Calu3 (cell line): ENCODE measurements at regions not wholly inside any gene's neighbourhood (a gene's known extent, or its start where the extent isn't known, plus 50 kb on each side); places are given as distances from the start of the nearest gene placed in this dataset.

Experiments used
- BruUV-seq: library from RNA; stranded (reverse); fragments of 400-500 nt; replicated peaks from 2 replicates; lab custom pipeline; 2021; lab: Mats Ljungman, UMichigan
- CTCF ChIA-PET: fragments of 300-600 bp; sonication (Branson Sonifier 250); formaldehyde crosslinking; loops from one replicate; lab custom pipeline; 2022; ENCODE audit warnings: antibody characterized with exemption; lab: Charles Lee
- DNase-seq: peaks from one replicate; pipeline ENCODE4 v3.0.0; 2022
- H3K27ac Mint-ChIP-seq: one replicate; pipeline ENCODE4 v1.8.0; 2022; ENCODE audit warnings: mixed read lengths; ENCODE audit not compliant: unreplicated experiment
- H3K27me3 Mint-ChIP-seq: one replicate; pipeline ENCODE4 v1.8.0; 2022; ENCODE audit warnings: mixed read lengths; ENCODE audit not compliant: unreplicated experiment
- H3K36me3 Mint-ChIP-seq: one replicate; pipeline ENCODE4 v1.8.0; 2022; ENCODE audit warnings: mild to moderate bottlenecking, moderate library complexity, mixed read lengths; ENCODE audit not compliant: insufficient read depth, unreplicated experiment
- H3K4me1 Mint-ChIP-seq: one replicate; pipeline ENCODE4 v1.8.0; 2022; ENCODE audit warnings: mild to moderate bottlenecking, low read depth, mixed read lengths; ENCODE audit not compliant: unreplicated experiment
- H3K4me3 Mint-ChIP-seq: one replicate; pipeline ENCODE4 v1.8.0; 2022; ENCODE audit warnings: mild to moderate bottlenecking, low read depth, moderate library complexity, mixed read lengths; ENCODE audit not compliant: unreplicated experiment
- H3K9me3 Mint-ChIP-seq: one replicate; pipeline ENCODE4 v1.8.0; 2022; ENCODE audit warnings: low read depth, mixed read lengths; ENCODE audit not compliant: unreplicated experiment
- CTCF ChIP-seq: fragments of 200-600 bp; IDR thresholded peaks from one replicate; pipeline ENCODE4 v1.8.0; 2022; ENCODE audit warnings: antibody characterized with exemption; ENCODE audit not compliant: unreplicated experiment
- intact Hi-C: fragments of 100-400 bp; cut with micrococcal nuclease; formaldehyde crosslinking; loops from one replicate; pipeline ENCODE4 v1.10.0; 2022; ENCODE audit not compliant: unreplicated experiment

DNA sequence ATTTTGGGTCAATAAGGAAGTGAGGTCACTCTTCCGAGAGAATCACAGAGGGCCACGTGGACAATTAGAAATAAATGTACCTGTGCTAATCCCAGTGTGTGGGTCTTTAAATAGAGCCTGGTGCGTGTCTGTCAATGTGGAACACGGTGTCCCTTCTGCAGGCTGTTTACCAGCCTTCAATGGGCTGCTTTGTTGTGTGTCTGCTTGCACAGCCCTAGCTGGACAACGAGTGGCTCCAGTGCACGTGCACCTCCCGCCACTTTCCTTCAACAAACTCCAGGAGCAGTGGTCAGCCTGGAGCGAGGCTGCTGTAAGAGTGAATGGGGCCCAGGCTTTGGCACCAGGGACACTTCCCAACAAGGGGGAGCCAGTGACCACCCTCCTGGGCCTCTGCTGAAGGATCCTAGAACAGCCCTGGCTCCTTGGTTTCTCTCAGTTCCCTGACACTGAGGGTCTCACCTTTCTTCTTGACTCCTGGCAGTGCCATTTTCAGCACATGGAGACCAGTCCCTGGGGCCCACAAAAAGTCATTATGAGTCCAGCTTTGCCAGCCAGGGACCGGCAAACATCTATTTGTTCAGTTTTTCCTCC is 76.1 kb downstream of the ISG20 start:
- no peaks in the 10 kb centered on the region for H3K36me3 Mint-ChIP-seq
- H3K27ac Mint-ChIP-seq, result no peak overlapping the region
- CTCF ChIA-PET, result no interaction called here
- DNase-seq, result no peak
- no peaks in the 10 kb centered on the region for H3K9me3 Mint-ChIP-seq
- peaks cover 89% of the 10 kb centered on the region for H3K27me3 Mint-ChIP-seq
- no peak overlapping the region for H3K4me3 Mint-ChIP-seq
- no peak for TF ChIP-seq CTCF
- H3K4me1 Mint-ChIP-seq, result no peaks in the 10 kb centered on the region
- BruUV-seq, result no TSS peak
- intact Hi-C loops, result no loop called here

DNA sequence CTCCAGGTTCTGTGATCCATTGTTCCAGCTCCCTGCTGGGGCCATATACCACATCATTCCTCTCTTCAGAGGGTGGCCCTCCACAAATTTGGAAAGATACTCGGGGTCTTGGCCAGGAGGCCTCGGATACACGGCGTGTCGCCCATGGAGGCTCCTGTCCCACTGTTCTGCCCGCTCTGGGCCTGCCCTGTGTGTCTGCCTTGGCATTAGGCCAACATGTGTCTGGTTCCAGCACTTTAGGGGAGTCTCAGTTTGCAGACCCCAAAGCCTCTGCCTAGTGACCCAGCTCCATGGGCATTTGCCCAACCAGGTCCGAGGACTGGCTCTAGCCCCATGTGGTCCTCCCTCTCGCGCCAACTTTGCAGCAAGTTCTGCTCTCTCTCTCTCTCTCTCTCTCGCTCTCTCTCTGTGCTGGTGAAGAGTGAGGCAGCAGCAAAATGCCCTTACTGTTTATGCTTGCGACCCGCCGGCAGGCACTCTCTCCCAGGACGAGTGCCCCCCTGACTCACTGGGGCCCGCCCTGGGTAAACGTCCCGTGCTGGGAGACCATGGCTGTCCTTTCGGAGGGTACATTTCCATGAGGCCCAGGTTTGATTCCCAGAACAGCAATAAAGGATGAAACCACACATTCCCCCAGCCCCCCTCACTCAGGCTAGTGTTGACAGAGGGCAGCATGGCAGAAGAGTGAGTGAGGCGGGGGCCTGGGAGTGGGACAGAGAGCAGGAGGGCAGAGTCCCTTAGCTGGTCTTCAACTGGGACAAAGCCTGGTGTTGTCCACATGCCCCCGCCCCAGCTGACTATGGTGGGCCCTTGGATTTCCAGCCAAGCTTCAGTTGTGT is 77.9 kb downstream of the ISG20 start:
- intact Hi-C loops, result no loop called here
- no TSS peak for BruUV-seq
- CTCF ChIA-PET, result no interaction called here
- H3K4me3 Mint-ChIP-seq, result no peak overlapping the region
- no peak overlapping the region for H3K27ac Mint-ChIP-seq
- no peaks in the 10 kb centered on the region for H3K36me3 Mint-ChIP-seq
- peaks cover 89% of the 10 kb centered on the region for H3K27me3 Mint-ChIP-seq
- no peaks in the 10 kb centered on the region for H3K9me3 Mint-ChIP-seq
- DNase-seq, result no peak
- no peak for TF ChIP-seq CTCF
- H3K4me1 Mint-ChIP-seq, result no peaks in the 10 kb centered on the region

GRCh38 chr15:88717382-88718031 is 78.7 kb downstream of the ISG20 start:
- Mint-ChIP-seq H3K9me3 (no peaks in the 10 kb centered on the region), H3K4me1 (no peaks in the 10 kb centered on the region), H3K36me3 (no peaks in the 10 kb centered on the region), H3K27me3 (peaks cover 89% of the 10 kb centered on the region), H3K27ac (no peak overlapping the region), H3K4me3 (no peak overlapping the region)
- no peak for DNase-seq
- intact Hi-C loops, result no loop called here
- BruUV-seq, result no TSS peak
- CTCF ChIA-PET, result interaction anchor here (0.6 kb wide), 1 partner anchor 206 kb away, joined by 4 read pairs; no protein-coding TSS in a partner anchor
- no peak for TF ChIP-seq CTCF

- H3K27me3 Mint-ChIP-seq, result peaks cover 88% of the 10 kb centered on the region
- TF ChIP-seq CTCF, result no peak
- no peaks in the 10 kb centered on the region for H3K4me1 Mint-ChIP-seq
- no peaks in the 10 kb centered on the region for H3K9me3 Mint-ChIP-seq
- no peak for DNase-seq
- H3K36me3 Mint-ChIP-seq, result no peaks in the 10 kb centered on the region
- no peak overlapping the region for H3K4me3 Mint-ChIP-seq
- CTCF ChIA-PET, result no interaction called here
- no peak overlapping the region for H3K27ac Mint-ChIP-seq
- BruUV-seq, result no TSS peak
- intact Hi-C loops, result no loop called here
Observed at GRCh38 chr15:88718731-88719130, 79.9 kb downstream of the ISG20 start.
